Osteocyte (in vitro differentiated cells): ENCODE measurements at regions not wholly inside any gene's neighbourhood (a gene's known extent, or its start where the extent isn't known, plus 50 kb on each side); places are given as distances from the start of the nearest gene placed in this dataset.
"Not testable (repeated sequence)": the region's sequence is repeated elsewhere in the genome, so short reads cannot be mapped to it uniquely, and the experiment has no call there.

ENCODE experiments used
- DNase-seq: peaks from one replicate; pipeline ENCODE4 v3.0.0; 2021; ENCODE audit warnings: mixed read lengths; ENCODE audit not compliant: unreplicated experiment; ENCODE audit errors: extremely low spot score
- H3K27ac Mint-ChIP-seq: one replicate; pipeline ENCODE4 v1.8.0; 2021; ENCODE audit warnings: mild to moderate bottlenecking, mixed read lengths; ENCODE audit not compliant: unreplicated experiment
- H3K27me3 Mint-ChIP-seq: one replicate; pipeline ENCODE4 v1.8.0; 2021; ENCODE audit warnings: mixed read lengths; ENCODE audit not compliant: unreplicated experiment
- H3K36me3 Mint-ChIP-seq: one replicate; pipeline ENCODE4 v1.8.0; 2021; ENCODE audit warnings: mixed read lengths; ENCODE audit not compliant: unreplicated experiment
- H3K4me1 Mint-ChIP-seq: one replicate; pipeline ENCODE4 v1.8.0; 2021; ENCODE audit warnings: mixed read lengths; ENCODE audit not compliant: unreplicated experiment
- H3K4me3 Mint-ChIP-seq: one replicate; pipeline ENCODE4 v1.8.0; 2021; ENCODE audit warnings: mild to moderate bottlenecking, moderate library complexity, mixed read lengths; ENCODE audit not compliant: unreplicated experiment
- H3K9me3 Mint-ChIP-seq: one replicate; pipeline ENCODE4 v1.8.0; 2021; ENCODE audit warnings: mixed read lengths; ENCODE audit not compliant: unreplicated experiment
- CTCF ChIP-seq: fragments of 200-600 bp; sonication (generic); IDR thresholded peaks from 2 replicates; pipeline ENCODE4 v1.5.0; 2021; ENCODE audit warnings: antibody characterized with exemption, mild to moderate bottlenecking, moderate library complexity

DNA sequence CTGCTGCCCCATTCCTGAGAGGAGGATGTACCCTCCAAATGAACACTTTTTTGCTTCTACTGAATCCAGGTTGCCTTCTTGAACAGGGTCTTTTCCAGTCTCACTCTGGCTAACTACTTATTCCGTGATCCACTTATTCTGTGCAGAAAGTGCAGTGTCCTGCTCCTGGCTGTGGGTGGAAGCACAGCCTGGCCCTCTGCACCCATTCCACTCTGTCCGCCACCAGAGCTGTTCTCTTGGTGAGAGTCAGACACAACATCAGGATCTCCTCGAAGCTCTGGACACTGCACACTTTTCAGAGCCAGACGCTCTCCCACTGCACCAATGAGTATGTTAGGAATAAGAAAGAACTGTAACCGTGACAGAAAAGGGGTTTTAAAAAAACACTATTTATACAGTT lies 174.2 kb downstream of the MCHR2 start:
- peaks cover 23% of the 10 kb centered on the region for H3K27me3 Mint-ChIP-seq
- no peak overlapping the region for H3K27ac Mint-ChIP-seq
- DNase-seq: no peak
- no peaks in the 10 kb centered on the region for H3K9me3 Mint-ChIP-seq
- no peak for TF ChIP-seq CTCF
- H3K36me3 Mint-ChIP-seq: no peaks in the 10 kb centered on the region
- no peak overlapping the region for H3K4me3 Mint-ChIP-seq
- H3K4me1 Mint-ChIP-seq: peaks cover 2% of the 10 kb centered on the region

DNA sequence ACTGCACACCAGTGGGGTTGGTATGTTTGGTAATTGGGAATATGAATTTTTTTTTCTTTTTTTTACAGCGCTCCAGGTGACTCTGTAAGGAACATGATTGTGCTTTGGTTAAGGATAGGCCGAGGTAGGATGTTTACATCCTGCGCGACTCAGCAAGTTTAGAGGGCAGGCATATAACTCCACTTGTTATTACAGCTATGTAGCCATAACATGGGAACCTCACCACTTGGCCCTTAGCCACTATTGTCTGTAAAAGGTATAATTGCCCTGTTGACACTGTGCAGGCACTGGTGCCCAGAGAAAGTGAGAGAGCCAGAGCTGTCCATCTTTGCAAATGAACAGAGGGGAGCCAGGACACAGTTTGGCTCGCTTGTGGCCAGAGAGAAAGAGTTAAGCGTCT lies 172.9 kb downstream of the MCHR2 start:
- Mint-ChIP-seq H3K27ac (no peak overlapping the region), H3K27me3 (peaks cover 23% of the 10 kb centered on the region), H3K4me3 (no peak overlapping the region), H3K4me1 (peaks cover 2% of the 10 kb centered on the region), H3K9me3 (no peaks in the 10 kb centered on the region), H3K36me3 (no peaks in the 10 kb centered on the region)
- no peak for TF ChIP-seq CTCF
- no peak for DNase-seq

DNA sequence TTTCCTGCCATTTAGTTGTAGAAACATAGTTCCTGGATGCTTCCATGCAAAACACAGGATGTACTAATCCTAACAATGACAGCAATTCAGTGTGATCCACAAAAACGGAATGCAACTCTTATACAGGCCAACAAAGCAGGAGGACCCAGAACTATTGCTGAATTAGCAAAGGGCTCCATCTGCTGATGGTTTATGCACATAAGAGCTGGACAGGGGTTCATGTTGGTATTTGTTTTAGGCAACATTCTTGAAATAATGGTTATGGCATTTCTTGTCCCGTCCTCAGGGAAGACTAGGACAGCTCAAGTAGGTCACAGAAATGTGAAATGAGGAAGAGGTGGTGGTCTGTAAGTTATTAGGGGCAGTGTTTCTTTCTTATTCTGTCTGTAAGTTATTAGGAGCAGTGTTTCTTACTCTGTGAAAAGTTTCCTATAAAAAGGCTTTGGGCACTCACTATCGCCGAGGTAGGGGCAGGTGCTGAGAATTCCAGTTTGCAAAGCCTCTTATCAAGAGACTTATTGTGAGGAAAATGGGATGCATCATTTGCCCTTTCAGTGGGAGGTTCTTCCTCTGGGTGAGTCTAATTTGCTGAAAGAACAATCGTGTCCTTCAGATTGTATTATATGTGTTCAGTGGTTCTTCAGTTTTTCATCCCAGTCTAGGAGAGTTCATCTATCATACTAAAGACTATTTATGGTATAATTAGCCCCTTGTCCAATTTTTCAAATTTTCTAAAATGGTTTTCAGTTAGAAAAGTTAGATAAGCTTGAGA lies 171.1 kb downstream of the MCHR2 start:
- H3K4me3 Mint-ChIP-seq: peak overlapping the region; percentile 56
- peaks cover 16% of the 10 kb centered on the region for H3K27me3 Mint-ChIP-seq
- peak; percentile 53 for TF ChIP-seq CTCF
- no peak overlapping the region for H3K27ac Mint-ChIP-seq
- H3K36me3 Mint-ChIP-seq: no peaks in the 10 kb centered on the region
- H3K9me3 Mint-ChIP-seq: no peaks in the 10 kb centered on the region
- peaks cover 2% of the 10 kb centered on the region for H3K4me1 Mint-ChIP-seq
- DNase-seq: no peak

DNA sequence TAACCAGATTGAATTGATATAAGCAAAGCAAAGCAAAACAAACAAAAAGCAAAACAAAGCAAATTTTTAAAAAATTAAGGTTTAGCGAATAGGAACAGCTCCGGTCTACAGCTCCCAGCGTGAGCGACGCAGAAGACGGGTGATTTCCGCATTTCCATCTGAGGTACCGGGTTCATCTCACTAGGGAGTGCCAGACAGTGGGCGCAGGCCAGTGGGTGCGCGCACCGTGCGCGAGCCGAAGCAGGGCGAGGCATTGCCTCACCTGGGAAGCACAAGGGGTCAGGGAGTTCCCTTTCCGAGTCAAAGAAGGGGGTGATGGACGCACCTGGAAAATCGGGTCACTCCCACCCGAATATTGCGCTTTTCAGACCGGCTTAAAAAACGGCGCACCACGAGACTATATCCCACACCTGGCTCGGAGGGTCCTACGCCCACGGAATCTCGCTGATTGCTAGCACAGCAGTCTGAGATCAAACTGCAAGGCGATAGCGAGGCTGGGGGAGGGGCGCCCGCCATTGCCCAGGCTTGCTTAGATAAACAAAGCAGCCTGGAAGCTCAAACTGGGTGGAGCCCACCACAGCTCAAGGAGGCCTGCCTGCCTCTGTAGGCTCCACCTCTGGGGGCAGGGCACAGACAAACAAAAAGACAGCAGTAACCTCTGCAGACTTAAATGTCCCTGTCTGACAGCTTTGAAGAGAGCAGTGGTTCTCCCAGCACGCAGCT lies 170.3 kb downstream of the MCHR2 start:
- not testable (repeated sequence) for H3K9me3 Mint-ChIP-seq, H3K36me3 Mint-ChIP-seq, DNase-seq, H3K27ac Mint-ChIP-seq, H3K4me1 Mint-ChIP-seq
- peaks cover 13% of the 10 kb centered on the region for H3K27me3 Mint-ChIP-seq
- H3K4me3 Mint-ChIP-seq: peak overlapping the region; percentile 56

DNA sequence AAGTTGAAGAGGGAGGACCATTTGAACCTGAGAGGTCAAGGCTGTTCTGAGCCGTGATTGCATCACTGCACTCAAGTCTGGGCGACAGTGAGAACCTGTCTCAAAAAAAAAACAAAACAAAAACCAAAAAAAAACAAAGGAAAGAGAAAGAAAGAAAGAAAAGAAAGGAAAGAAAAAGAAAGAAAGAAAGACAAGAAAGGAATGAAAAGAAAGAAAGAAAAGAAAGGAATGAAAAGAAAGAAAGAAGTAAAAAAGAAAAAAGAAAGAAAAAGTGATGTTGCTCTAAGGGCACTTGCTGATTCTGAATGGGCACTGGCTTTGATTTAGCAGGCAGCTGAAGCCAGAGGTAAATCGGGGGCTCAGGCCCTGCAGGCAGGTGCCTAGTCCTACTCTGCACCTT lies 161.0 kb downstream of the MCHR2 start:
- Mint-ChIP-seq H3K27ac (no peak overlapping the region), H3K4me1 (no peaks in the 10 kb centered on the region), H3K36me3 (no peaks in the 10 kb centered on the region), H3K9me3 (no peaks in the 10 kb centered on the region), H3K27me3 (peaks cover 12% of the 10 kb centered on the region), H3K4me3 (no peak overlapping the region)
- no peak for DNase-seq
- TF ChIP-seq CTCF: no peak
